ENCODE measurements at regions not wholly inside any gene's neighbourhood (a gene's known extent, or its start where the extent isn't known, plus 50 kb on each side); places are given as distances from the start of the nearest gene placed in this dataset.
"Not testable (repeated sequence)": the region's sequence is repeated elsewhere in the genome, so short reads cannot be mapped to it uniquely, and the experiment has no call there.

DNA sequence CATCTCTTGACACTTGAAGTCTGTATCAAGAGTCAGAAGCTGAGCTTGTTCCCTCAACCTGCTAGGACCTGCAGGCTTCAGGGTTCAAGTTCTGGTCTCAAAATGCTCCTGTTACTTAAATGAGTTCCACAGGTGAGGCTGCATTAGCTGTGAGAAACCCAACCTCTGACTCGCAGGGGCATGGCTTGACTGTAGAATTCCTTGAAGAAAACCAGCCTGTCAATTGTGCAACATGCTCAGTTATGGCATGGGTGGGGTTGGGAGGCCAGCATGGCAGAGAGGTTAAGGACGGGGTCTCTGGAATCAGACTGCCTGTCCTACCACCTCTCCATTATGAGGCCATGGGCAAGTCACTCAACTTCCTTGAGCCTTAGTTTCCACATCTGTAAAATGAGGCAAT, 235.8 kb downstream of the EN1 start:
- no peak for DNase-seq (ENCODE audit: low read depth)

DNA sequence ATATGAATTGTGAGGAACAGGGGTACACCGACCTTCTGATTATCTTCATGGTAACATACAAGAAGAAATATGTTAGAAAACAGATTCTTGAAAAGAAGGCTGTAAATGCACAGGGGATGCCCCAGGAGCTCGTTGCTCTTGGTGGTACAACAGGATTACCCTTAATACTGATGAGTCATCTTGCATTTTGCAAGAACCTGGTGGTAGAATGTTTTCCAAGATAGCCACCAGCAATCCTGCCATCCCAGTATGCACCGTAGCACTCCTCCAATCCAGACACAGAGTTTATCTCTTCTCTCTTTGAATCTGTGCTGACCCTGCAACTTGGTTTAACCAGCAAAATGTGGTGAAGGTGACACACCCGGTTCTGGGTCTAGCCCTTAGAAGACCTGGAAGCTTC, 238.3 kb downstream of the EN1 start:
- no peak for DNase-seq (ENCODE audit: low read depth)

DNA sequence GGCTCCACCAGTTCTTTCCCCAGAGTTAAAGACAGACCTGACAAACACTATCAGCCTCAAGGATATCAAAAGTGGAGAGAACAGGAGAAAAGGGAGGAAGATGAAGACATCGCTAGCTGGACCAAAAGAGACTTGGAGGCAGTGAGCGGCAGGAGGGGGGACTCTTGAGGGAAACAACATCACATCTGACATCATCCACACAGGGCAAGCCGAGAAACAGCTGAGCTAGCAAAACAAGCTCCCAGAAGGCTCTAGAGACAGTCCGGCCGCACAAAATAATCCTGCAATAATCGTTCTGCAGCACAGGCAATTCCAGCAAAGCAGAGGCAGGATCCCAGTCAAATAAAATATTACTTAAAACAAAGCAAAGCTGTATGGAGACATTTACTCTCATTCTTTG, 239.8 kb downstream of the EN1 start:
- no peak for DNase-seq (ENCODE audit: low read depth)

- no peak for DNase-seq (ENCODE audit: low read depth)
Observed at GRCh38 chr2:118604811-118605210, 242.6 kb downstream of the EN1 start.

- no peak for DNase-seq (ENCODE audit: low read depth)
Observed at GRCh38 chr2:118604371-118604770, 243.1 kb downstream of the EN1 start.

GRCh38 chr2:118599141-118599540, 248.3 kb downstream of the EN1 start:
- no peak for DNase-seq (ENCODE audit: low read depth)

- no peak for DNase-seq (ENCODE audit: low read depth)
Observed at GRCh38 chr2:118596620-118597019, 250.8 kb downstream of the EN1 start.

GRCh38 chr2:118593257-118593656, 254.2 kb downstream of the EN1 start:
- DNase-seq (ENCODE audit: low read depth), result no peak

- DNase-seq (ENCODE audit: low read depth), result no peak
Observed at GRCh38 chr2:118591223-118591622, 256.2 kb downstream of the EN1 start.

- DNase-seq (ENCODE audit: low read depth), result no peak
Observed at GRCh38 chr2:118589721-118590120, 257.7 kb downstream of the EN1 start.

- DNase-seq (ENCODE audit: low read depth), result no peak
Observed at GRCh38 chr2:118588850-118589249, 258.6 kb downstream of the EN1 start.

DNA sequence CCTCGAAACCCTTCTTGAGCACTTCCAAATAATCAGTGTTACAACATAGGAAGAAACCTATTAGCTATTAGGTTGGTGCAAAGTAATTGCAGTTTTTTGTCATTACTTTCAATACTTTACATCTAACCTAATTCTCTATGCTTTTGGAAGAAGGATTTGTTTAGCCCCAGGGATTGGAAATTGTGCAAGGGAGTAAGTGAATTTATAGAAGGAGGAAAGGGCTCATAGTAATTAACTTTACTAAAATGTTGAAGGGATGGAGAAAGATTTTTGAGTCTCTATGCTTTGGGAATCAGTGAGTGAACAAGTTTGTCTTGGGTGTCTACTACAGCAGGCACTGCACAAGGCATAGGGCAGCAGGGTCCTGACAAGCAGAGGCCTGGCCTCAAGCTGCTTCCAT, 261.1 kb downstream of the EN1 start:
- no peak for DNase-seq (ENCODE audit: low read depth)

GRCh38 chr2:118584877-118585276, 262.6 kb downstream of the EN1 start:
- DNase-seq (ENCODE audit: low read depth), result no peak

- no peak for DNase-seq (ENCODE audit: low read depth)
Observed at GRCh38 chr2:118584062-118584749, 263.2 kb downstream of the EN1 start.

GRCh38 chr2:118582058-118582457, 265.4 kb downstream of the EN1 start:
- DNase-seq (ENCODE audit: low read depth), result no peak

- no peak for DNase-seq (ENCODE audit: low read depth)
Observed at GRCh38 chr2:118580651-118581050, 266.8 kb downstream of the EN1 start.

- no peak for DNase-seq (ENCODE audit: low read depth)
Observed at GRCh38 chr2:118580107-118580506, 267.3 kb downstream of the EN1 start.

- no peak for DNase-seq (ENCODE audit: low read depth)
Observed at GRCh38 chr2:118577202-118577601, 270.2 kb downstream of the EN1 start.

GRCh38 chr2:118576109-118576855, 271.2 kb downstream of the EN1 start:
- no peak for DNase-seq (ENCODE audit: low read depth)

GRCh38 chr2:118572380-118572779, 275.1 kb downstream of the EN1 start:
- DNase-seq (ENCODE audit: low read depth), result not testable (repeated sequence)

DNA sequence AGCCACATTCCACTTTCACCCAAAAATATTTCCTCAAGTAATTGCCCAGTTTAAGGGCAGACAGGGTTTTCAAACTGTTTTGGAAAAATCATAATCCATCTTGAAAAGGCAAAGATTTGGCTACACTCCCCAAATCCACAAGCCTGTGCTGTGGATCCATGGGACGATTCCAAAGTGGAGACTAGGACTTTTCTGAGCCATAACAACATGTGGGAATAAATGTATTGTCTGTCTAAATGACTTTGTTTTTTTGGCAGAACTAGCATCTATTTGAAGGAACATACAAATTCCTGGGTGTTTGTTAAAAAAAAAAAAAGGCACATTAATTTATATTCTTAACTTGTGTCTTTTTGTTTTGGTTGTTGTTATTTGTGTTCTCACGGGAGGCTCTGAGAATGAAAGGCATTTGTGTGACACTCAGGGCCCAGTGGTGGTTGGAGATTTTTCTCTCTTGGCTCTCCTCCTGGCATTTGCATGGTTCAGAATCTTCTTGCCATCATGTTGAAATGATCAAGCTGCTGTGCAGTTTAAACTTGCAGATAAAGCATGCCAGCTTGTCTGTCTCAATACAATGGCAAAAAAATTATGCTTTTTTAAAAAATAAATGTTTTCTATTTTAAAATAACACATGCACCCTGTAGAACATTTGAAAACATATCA, 277.4 kb downstream of the EN1 start:
- DNase-seq (ENCODE audit: low read depth), result no peak

- no peak for DNase-seq (ENCODE audit: low read depth)
Observed at GRCh38 chr2:118568700-118569099, 278.7 kb downstream of the EN1 start.

All from fibroblast of the conjunctiva (primary cell).